ENCODE measurements at regions not wholly inside any gene's neighbourhood (a gene's known extent, or its start where the extent isn't known, plus 50 kb on each side); places are given as distances from the start of the nearest gene placed in this dataset.

DNA sequence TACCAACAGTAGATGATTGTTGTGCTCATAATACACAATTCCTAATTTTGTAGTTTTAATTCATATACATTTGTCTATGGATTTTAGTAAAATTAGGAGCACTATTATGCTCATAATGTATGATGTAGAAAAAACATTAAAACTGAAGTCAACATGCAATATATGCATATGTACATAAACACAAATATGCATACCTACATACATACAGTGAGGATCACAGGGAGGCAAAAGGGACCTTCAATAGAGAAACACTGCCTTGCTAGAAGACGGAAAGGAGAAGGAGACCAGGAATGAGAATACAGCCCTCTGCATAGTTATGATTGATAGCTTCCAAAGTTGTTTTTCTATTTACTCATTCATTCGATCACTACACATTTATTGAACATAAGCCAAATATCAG lies 606.5 kb downstream of the LMO4 start:
- H2AFZ ChIP-seq (ENCODE audit: low read length) = no peak overlapping the region
- H3K27ac ChIP-seq (ENCODE audit: insufficient read depth, low read length) = no peak overlapping the region
- DNase-seq (ENCODE audit: low read depth in 2 of 2) = no peak
- H3K9ac ChIP-seq (ENCODE audit: insufficient read depth, low read length) = no peak overlapping the region
- H3K9me3 ChIP-seq (ENCODE audit: control insufficient read depth, insufficient read depth, low read depth, low read length) = no peaks in the 10 kb centered on the region
- H3K4me2 ChIP-seq (ENCODE audit: extremely low read depth, insufficient read depth, low read length) = no peak overlapping the region
- no peaks in the 10 kb centered on the region for H3K79me2 ChIP-seq (ENCODE audit: control insufficient read depth, insufficient read depth, low read length)
- no peak overlapping the region for H3K4me3 ChIP-seq (replicated peaks in 1 of 4; ENCODE audit: control extremely low read depth in 1 of 4, insufficient read depth in 1 of 4, low read depth in 3 of 4, low read length in 4 of 4)
- no peak for TF ChIP-seq EZH2 (IDR thresholded peaks at IDR 0.05; ENCODE audit: low read length, missing control alignments)
- TF ChIP-seq, protein P1, sequence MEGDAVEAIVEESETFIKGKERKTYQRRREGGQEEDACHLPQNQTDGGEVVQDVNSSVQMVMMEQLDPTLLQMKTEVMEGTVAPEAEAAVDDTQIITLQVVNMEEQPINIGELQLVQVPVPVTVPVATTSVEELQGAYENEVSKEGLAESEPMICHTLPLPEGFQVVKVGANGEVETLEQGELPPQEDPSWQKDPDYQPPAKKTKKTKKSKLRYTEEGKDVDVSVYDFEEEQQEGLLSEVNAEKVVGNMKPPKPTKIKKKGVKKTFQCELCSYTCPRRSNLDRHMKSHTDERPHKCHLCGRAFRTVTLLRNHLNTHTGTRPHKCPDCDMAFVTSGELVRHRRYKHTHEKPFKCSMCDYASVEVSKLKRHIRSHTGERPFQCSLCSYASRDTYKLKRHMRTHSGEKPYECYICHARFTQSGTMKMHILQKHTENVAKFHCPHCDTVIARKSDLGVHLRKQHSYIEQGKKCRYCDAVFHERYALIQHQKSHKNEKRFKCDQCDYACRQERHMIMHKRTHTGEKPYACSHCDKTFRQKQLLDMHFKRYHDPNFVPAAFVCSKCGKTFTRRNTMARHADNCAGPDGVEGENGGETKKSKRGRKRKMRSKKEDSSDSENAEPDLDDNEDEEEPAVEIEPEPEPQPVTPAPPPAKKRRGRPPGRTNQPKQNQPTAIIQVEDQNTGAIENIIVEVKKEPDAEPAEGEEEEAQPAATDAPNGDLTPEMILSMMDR (conservative IDR thresholded peaks at IDR 0.05 in 1 of 2, IDR thresholded peaks at IDR 0.05 in 1 of 2; ENCODE audit: low read depth in 1 of 2, low read length in 2 of 2) = no peak
- no peaks in the 10 kb centered on the region for H3K4me1 ChIP-seq (ENCODE audit: control insufficient read depth, extremely low read depth, insufficient read depth, low read length)
- no peaks in the 10 kb centered on the region for H3K27me3 ChIP-seq (ENCODE audit: control insufficient read depth, insufficient read depth, low read length)
- no peaks in the 10 kb centered on the region for H4K20me1 ChIP-seq (ENCODE audit: control insufficient read depth, extremely low read depth, insufficient read depth, low read length)
- H3K36me3 ChIP-seq (ENCODE audit: control insufficient read depth, insufficient read depth, low read length) = no peaks in the 10 kb centered on the region

DNA sequence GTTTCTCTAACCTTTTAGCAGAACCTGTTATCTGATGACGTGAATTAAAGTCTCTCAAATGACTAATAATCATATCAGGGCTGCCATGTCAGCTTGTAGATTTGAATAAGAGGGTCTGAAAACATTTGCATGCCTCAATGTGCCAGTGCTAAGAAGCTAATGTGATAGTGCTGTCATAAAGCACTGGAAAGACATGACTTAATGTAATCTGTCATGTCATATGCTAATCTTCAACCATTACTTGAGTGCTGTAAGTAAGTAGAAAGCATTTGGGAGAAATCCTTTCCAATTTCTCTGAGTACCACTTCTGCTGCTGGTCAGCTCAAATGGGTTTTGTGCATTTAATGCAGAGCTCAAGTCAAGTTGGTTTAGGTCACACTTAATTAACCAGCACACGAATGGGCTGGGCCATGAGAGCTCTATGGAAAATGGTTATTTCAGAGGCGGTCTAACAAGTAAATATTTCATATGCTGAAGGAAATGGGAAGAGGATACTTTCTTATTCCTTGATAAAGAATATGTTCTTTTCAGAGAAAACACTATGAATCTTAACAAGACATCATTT lies 609.2 kb downstream of the LMO4 start:
- no peak overlapping the region for H3K4me2 ChIP-seq (ENCODE audit: extremely low read depth, insufficient read depth, low read length)
- H3K4me1 ChIP-seq (ENCODE audit: control insufficient read depth, extremely low read depth, insufficient read depth, low read length) = no peaks in the 10 kb centered on the region
- H3K9me3 ChIP-seq (ENCODE audit: control insufficient read depth, insufficient read depth, low read depth, low read length) = no peaks in the 10 kb centered on the region
- H4K20me1 ChIP-seq (ENCODE audit: control insufficient read depth, extremely low read depth, insufficient read depth, low read length) = no peaks in the 10 kb centered on the region
- H3K4me3 ChIP-seq (replicated peaks in 1 of 4; ENCODE audit: control extremely low read depth in 1 of 4, insufficient read depth in 1 of 4, low read depth in 3 of 4, low read length in 4 of 4) = no peak overlapping the region
- H3K79me2 ChIP-seq (ENCODE audit: control insufficient read depth, insufficient read depth, low read length) = no peaks in the 10 kb centered on the region
- no peaks in the 10 kb centered on the region for H3K36me3 ChIP-seq (ENCODE audit: control insufficient read depth, insufficient read depth, low read length)
- no peak overlapping the region for H3K9ac ChIP-seq (ENCODE audit: insufficient read depth, low read length)
- H2AFZ ChIP-seq (ENCODE audit: low read length) = no peak overlapping the region
- DNase-seq (ENCODE audit: low read depth in 2 of 2) = no peak
- H3K27ac ChIP-seq (ENCODE audit: insufficient read depth, low read length) = no peak overlapping the region
- TF ChIP-seq, protein P1 (conservative IDR thresholded peaks at IDR 0.05 in 1 of 2, IDR thresholded peaks at IDR 0.05 in 1 of 2; ENCODE audit: low read depth in 1 of 2, low read length in 2 of 2) = no peak
- no peak for TF ChIP-seq EZH2 (IDR thresholded peaks at IDR 0.05; ENCODE audit: low read length, missing control alignments)
- H3K27me3 ChIP-seq (ENCODE audit: control insufficient read depth, insufficient read depth, low read length) = no peaks in the 10 kb centered on the region

DNA sequence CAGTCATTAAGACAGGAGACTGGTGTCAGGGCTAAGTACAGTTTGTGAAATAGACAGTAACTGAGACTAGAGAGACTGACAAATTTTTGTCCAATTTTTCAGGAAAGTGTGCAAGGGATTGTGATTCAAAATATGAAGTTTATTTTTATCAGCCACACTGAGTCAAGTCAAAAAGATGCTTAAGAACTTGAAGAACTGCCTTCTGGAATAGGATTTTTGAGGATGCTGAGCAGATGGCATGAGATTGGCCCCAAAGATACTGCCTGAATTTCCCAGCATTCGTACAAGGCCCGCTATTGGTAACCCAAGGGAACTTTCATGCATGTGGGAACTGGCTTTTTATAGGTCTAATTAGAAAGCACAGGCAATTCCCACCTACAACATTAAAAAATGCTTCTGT lies 610.0 kb downstream of the LMO4 start:
- Histone ChIP-seq H3K9ac (ENCODE audit: insufficient read depth, low read length) (no peak overlapping the region), H3K36me3 (ENCODE audit: control insufficient read depth, insufficient read depth, low read length) (no peaks in the 10 kb centered on the region), H3K27me3 (ENCODE audit: control insufficient read depth, insufficient read depth, low read length) (no peaks in the 10 kb centered on the region), H3K4me2 (ENCODE audit: extremely low read depth, insufficient read depth, low read length) (no peak overlapping the region), H3K9me3 (ENCODE audit: control insufficient read depth, insufficient read depth, low read depth, low read length) (no peaks in the 10 kb centered on the region), H3K79me2 (ENCODE audit: control insufficient read depth, insufficient read depth, low read length) (no peaks in the 10 kb centered on the region), H3K4me1 (ENCODE audit: control insufficient read depth, extremely low read depth, insufficient read depth, low read length) (no peaks in the 10 kb centered on the region), H4K20me1 (ENCODE audit: control insufficient read depth, extremely low read depth, insufficient read depth, low read length) (no peaks in the 10 kb centered on the region), H3K27ac (ENCODE audit: insufficient read depth, low read length) (no peak overlapping the region), H3K4me3 (replicated peaks in 1 of 4; ENCODE audit: control extremely low read depth in 1 of 4, insufficient read depth in 1 of 4, low read depth in 3 of 4, low read length in 4 of 4) (no peak overlapping the region), H2AFZ (ENCODE audit: low read length) (no peak overlapping the region)
- TF ChIP-seq, protein P1 (conservative IDR thresholded peaks at IDR 0.05 in 1 of 2, IDR thresholded peaks at IDR 0.05 in 1 of 2; ENCODE audit: low read depth in 1 of 2, low read length in 2 of 2) = no peak
- no peak for TF ChIP-seq EZH2 (IDR thresholded peaks at IDR 0.05; ENCODE audit: low read length, missing control alignments)
- DNase-seq (ENCODE audit: low read depth in 2 of 2) = no peak

Measured in fibroblast of lung (primary cell).